KMS-11 (cell line): ENCODE measurements at regions not wholly inside any gene's neighbourhood (a gene's known extent, or its start where the extent isn't known, plus 50 kb on each side); places are given as distances from the start of the nearest gene placed in this dataset.

Source experiments
- H2AFZ ChIP-seq: fragments of 200-600 bp; sonication (generic); 2 replicates; pipeline ENCODE4 v1.6.1; 2016; ENCODE audit warnings: antibody characterized with exemption, mixed run types, low read depth
- H3K27ac ChIP-seq: fragments of 200-600 bp; sonication (generic); 2 replicates; pipeline ENCODE4 v1.6.1; 2016; ENCODE audit warnings: mild to moderate bottlenecking, mixed run types
- H3K27me3 ChIP-seq: fragments of 200-600 bp; sonication (generic); 2 replicates; pipeline ENCODE4 v1.6.1; 2017; ENCODE audit warnings: mild to moderate bottlenecking, low read depth, mixed run types, moderate library complexity; ENCODE audit not compliant: insufficient read depth
- H3K36me3 ChIP-seq: fragments of 200-600 bp; sonication (generic); 2 replicates; pipeline ENCODE4 v1.6.1; 2017; ENCODE audit warnings: mild to moderate bottlenecking, mixed run types; ENCODE audit not compliant: insufficient read depth
- H3K4me1 ChIP-seq: fragments of 200-600 bp; sonication (generic); 2 replicates; pipeline ENCODE4 v1.6.1; 2016; ENCODE audit warnings: mild to moderate bottlenecking, low read depth, mixed run types; ENCODE audit not compliant: poor library complexity, severe bottlenecking
- H3K4me2 ChIP-seq: fragments of 200-600 bp; sonication (generic); 2 replicates; pipeline ENCODE4 v1.7.0; 2016; ENCODE audit warnings: mild to moderate bottlenecking, mixed run types
- H3K4me3 ChIP-seq: fragments of 200-600 bp; sonication (generic); IDR thresholded peaks from 2 replicates; pipeline ENCODE4 v1.6.1; 2017; ENCODE audit warnings: low read depth, low read length, mixed read lengths; ENCODE audit not compliant: insufficient read depth
- H3K79me2 ChIP-seq: fragments of 200-600 bp; sonication (generic); 2 replicates; pipeline ENCODE4 v1.6.1; 2016; ENCODE audit warnings: low read depth, mixed run types; ENCODE audit not compliant: insufficient read depth
- H3K9ac ChIP-seq: fragments of 200-600 bp; sonication (generic); 2 replicates; pipeline ENCODE4 v1.6.1; 2016; ENCODE audit warnings: mild to moderate bottlenecking, mixed run types
- H4K20me1 ChIP-seq: fragments of 200-600 bp; sonication (generic); 2 replicates; pipeline ENCODE4 v1.6.1; 2016; ENCODE audit warnings: mild to moderate bottlenecking, mixed run types; ENCODE audit not compliant: insufficient read depth
- TF ChIP-seq, protein P1 (sequence below): fragments of 200-600 bp; sonication (generic); conservative IDR thresholded peaks from 2 replicates; pipeline ENCODE4 v1.6.1; 2017; ENCODE audit warnings: low read depth, mild to moderate bottlenecking, antibody characterized with exemption, low read length, moderate library complexity, mixed read lengths

DNA sequence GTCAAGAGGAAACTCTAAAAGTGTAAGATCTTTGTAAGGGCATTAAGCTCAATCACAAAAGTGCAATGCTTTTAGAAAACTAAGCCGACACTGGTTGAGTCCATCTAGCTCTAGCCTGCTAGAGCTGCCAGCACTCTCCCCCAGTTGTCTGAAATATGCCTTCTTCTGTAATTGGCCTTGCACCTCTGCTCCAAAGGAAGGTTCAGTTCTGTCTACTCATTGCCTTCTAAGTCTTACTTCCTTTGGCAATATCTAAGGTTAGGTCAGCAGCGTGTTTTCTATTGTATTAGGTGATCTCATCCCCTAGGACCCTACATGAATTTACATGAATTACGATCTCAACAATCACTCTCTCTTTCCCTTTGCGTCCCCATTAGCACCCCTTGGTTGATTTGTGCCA is 378.6 kb downstream of the CBLN4 start:
- Histone ChIP-seq H3K4me1 (no peaks in the 10 kb centered on the region), H3K36me3 (no peaks in the 10 kb centered on the region), H3K27ac (no peak overlapping the region), H3K9ac (no peak overlapping the region), H3K4me2 (no peak overlapping the region), H3K4me3 (no peak overlapping the region), H4K20me1 (no peaks in the 10 kb centered on the region), H2AFZ (no peak overlapping the region), H3K27me3 (no peaks in the 10 kb centered on the region), H3K79me2 (no peaks in the 10 kb centered on the region)
- TF ChIP-seq, protein P1, sequence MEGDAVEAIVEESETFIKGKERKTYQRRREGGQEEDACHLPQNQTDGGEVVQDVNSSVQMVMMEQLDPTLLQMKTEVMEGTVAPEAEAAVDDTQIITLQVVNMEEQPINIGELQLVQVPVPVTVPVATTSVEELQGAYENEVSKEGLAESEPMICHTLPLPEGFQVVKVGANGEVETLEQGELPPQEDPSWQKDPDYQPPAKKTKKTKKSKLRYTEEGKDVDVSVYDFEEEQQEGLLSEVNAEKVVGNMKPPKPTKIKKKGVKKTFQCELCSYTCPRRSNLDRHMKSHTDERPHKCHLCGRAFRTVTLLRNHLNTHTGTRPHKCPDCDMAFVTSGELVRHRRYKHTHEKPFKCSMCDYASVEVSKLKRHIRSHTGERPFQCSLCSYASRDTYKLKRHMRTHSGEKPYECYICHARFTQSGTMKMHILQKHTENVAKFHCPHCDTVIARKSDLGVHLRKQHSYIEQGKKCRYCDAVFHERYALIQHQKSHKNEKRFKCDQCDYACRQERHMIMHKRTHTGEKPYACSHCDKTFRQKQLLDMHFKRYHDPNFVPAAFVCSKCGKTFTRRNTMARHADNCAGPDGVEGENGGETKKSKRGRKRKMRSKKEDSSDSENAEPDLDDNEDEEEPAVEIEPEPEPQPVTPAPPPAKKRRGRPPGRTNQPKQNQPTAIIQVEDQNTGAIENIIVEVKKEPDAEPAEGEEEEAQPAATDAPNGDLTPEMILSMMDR: no peak

DNA sequence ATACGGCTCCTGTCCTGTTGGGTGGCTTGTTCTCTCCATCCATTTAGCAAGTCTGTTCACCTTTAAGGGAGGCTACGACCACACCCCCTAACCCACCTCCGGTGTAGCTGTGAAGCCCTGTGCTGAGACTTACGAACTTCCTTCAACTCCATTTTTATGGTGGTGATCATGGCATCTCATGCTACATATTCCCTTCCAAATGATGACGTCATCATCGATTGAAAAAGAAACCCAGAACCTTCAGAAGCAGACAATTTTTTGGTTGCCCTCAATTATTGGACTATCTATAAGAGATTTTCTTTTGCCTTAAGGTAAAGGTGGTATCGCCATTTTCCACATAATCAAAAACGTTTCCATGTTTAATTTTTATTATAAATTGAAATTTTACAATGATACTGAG is 389.0 kb downstream of the CBLN4 start:
- Histone ChIP-seq H3K4me1 (no peaks in the 10 kb centered on the region), H3K9ac (no peak overlapping the region), H3K4me3 (no peak overlapping the region), H3K36me3 (no peaks in the 10 kb centered on the region), H4K20me1 (no peaks in the 10 kb centered on the region), H3K27me3 (no peaks in the 10 kb centered on the region), H3K79me2 (no peaks in the 10 kb centered on the region), H3K4me2 (no peak overlapping the region), H2AFZ (no peak overlapping the region), H3K27ac (no peak overlapping the region)
- TF ChIP-seq, protein P1: no peak

DNA sequence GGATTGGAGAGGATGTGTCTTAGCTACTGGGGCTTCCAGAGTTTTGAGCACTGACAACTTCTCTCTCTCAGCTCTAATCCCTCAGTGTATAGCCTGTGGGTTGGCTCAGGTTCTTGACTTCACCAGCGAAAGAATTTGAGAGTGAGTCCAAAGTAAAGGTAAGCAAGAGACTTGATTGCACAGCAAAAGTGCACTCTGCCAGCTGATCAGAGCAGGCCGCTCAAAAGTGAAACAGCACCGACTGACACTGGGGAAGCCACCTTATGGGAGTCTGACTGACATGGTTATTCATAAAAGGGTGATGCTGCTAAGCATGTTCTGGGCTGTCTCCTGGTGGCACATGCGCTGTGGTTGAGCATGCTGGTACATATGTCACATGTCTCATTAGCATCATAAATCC is 389.5 kb downstream of the CBLN4 start:
- Histone ChIP-seq H2AFZ (no peak overlapping the region), H3K27me3 (no peaks in the 10 kb centered on the region), H4K20me1 (no peaks in the 10 kb centered on the region), H3K36me3 (no peaks in the 10 kb centered on the region), H3K4me3 (no peak overlapping the region), H3K79me2 (no peaks in the 10 kb centered on the region), H3K9ac (no peak overlapping the region), H3K4me2 (no peak overlapping the region), H3K4me1 (no peaks in the 10 kb centered on the region), H3K27ac (no peak overlapping the region)
- TF ChIP-seq, protein P1: no peak

DNA sequence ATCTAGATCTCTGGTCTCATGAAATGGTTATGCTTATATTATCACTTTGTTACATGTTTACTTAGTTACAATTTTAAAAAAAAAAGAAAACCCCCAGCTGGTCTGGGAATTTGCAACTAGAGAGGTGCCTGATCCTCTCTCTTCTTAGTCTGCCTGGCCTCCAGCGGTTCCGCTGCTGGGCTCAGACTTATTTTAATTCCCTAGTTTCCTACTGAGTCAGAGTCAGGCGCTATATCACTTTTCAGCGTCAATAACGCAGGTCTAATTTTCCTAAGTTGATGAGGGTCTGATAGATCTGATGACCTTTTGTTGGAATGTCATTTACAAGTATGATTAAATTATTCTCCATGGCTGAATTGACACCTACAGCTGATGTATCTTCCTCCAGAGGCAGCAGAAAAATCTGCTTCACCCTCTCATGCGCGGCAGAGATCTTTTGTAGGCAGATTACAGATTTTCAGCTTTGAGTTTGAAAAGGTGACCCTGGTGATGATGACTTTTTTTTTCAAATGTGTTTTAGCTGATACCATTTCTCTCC is 391.0 kb downstream of the CBLN4 start:
- no peaks in the 10 kb centered on the region for H4K20me1 ChIP-seq

More for the DNA sequence above, 391.0 kb downstream of the CBLN4 start:
- Histone ChIP-seq H3K4me3 (no peak overlapping the region), H2AFZ (no peak overlapping the region), H3K4me2 (no peak overlapping the region), H3K27ac (no peak overlapping the region), H3K79me2 (no peaks in the 10 kb centered on the region), H3K9ac (no peak overlapping the region), H3K4me1 (no peaks in the 10 kb centered on the region), H3K27me3 (no peaks in the 10 kb centered on the region), H3K36me3 (no peaks in the 10 kb centered on the region)
- TF ChIP-seq, protein P1: no peak
